ENCODE measurements at regions not wholly inside any gene's neighbourhood (a gene's known extent, or its start where the extent isn't known, plus 50 kb on each side); places are given as distances from the start of the nearest gene placed in this dataset.

DNA sequence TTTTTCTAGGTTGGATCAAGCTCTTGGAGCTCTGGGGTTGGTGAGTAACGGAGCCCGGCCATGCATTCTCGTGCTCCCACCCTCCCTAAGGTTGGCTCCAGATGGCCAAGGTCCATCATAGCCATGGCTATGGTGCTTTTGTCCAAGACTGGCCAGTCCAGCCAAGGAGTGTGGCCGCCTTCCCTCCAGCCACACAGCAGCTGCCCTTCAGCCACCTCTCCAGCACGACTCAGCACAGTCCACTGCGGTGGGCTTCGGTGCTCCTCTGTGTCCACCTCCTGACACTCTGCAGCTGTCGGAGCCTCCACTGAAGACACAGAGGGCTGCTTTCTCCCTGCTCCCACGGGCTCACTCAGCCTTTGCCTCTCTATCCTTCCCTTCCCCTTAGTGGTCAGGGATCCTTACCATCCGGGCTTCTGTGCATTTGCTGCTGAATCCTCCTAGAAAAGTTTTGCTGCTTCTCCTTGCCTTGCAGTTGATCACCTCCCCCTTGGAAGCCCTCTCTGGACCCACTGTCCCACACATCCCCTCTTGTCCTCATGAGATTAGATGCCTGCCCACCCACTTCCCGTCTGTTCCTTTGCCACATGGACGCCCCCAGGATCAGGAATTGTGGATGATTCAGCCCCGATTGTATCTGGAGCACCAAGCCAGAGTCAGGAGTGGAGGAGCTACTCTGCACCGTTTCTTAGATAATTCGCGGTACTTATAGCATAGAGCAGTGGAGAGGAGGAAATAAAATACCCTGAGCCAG is 177.1 kb upstream of the COPS8 start:
- no peak overlapping the region for H3K9ac ChIP-seq (ENCODE audit: low read length)
- H3K27me3 ChIP-seq (ENCODE audit: control insufficient read depth, insufficient read depth, low read length) = no peaks in the 10 kb centered on the region

DNA sequence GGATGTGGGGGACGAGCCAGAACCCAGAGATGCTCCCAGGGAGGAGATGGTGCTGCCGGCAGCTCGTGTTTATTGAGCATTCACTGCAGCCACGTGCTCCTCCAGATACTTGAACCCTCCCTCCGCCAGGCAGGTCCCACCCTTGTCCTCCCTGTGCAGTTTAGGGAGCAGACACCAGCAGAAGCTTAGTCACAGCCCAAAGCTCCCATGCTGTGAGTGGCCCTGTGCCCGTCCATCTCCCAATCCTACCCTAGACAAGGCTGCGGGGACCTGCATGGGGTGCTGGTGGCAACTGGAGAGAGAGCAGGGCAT is 176.5 kb upstream of the COPS8 start:
- Histone ChIP-seq H3K36me3 (ENCODE audit: control insufficient read depth, low read depth, low read length) (no peaks in the 10 kb centered on the region), H3K27ac (ENCODE audit: low read length) (no peak overlapping the region), H3K9ac (ENCODE audit: low read length) (no peak overlapping the region), H3K9me3 (ENCODE audit: control insufficient read depth, low read depth, low read length) (no peaks in the 10 kb centered on the region), H3K27me3 (ENCODE audit: control insufficient read depth, insufficient read depth, low read length) (no peaks in the 10 kb centered on the region), H3K4me1 (ENCODE audit: control insufficient read depth, low read depth, low read length) (no peaks in the 10 kb centered on the region), H3K4me3 (ENCODE audit: low read length) (no peak overlapping the region)

More for the DNA sequence above, 177.1 kb upstream of the COPS8 start:
- Histone ChIP-seq H3K36me3 (ENCODE audit: control insufficient read depth, low read depth, low read length) (no peaks in the 10 kb centered on the region), H3K4me3 (ENCODE audit: low read length) (no peak overlapping the region), H3K9me3 (ENCODE audit: control insufficient read depth, low read depth, low read length) (no peaks in the 10 kb centered on the region), H3K27ac (ENCODE audit: low read length) (no peak overlapping the region), H3K4me1 (ENCODE audit: control insufficient read depth, low read depth, low read length) (no peaks in the 10 kb centered on the region)

GRCh38 chr2:236909802-236910201 is 175.9 kb upstream of the COPS8 start:
- no peak overlapping the region for H3K4me3 ChIP-seq (ENCODE audit: low read length)
- H3K27ac ChIP-seq (ENCODE audit: low read length) = no peak overlapping the region
- no peak overlapping the region for H3K9ac ChIP-seq (ENCODE audit: low read length)
- no peaks in the 10 kb centered on the region for H3K9me3 ChIP-seq (ENCODE audit: control insufficient read depth, low read depth, low read length)
- H3K36me3 ChIP-seq (ENCODE audit: control insufficient read depth, low read depth, low read length) = no peaks in the 10 kb centered on the region
- H3K4me1 ChIP-seq (ENCODE audit: control insufficient read depth, low read depth, low read length) = no peaks in the 10 kb centered on the region
- H3K27me3 ChIP-seq (ENCODE audit: control insufficient read depth, insufficient read depth, low read length) = no peaks in the 10 kb centered on the region

GRCh38 chr2:236910781-236911495 is 174.8 kb upstream of the COPS8 start:
- no peak overlapping the region for H3K27ac ChIP-seq (ENCODE audit: low read length)
- H3K27me3 ChIP-seq (ENCODE audit: control insufficient read depth, insufficient read depth, low read length) = no peaks in the 10 kb centered on the region
- H3K4me1 ChIP-seq (ENCODE audit: control insufficient read depth, low read depth, low read length) = no peaks in the 10 kb centered on the region
- H3K9me3 ChIP-seq (ENCODE audit: control insufficient read depth, low read depth, low read length) = no peaks in the 10 kb centered on the region
- H3K9ac ChIP-seq (ENCODE audit: low read length) = no peak overlapping the region
- H3K4me3 ChIP-seq (ENCODE audit: low read length) = no peak overlapping the region
- no peaks in the 10 kb centered on the region for H3K36me3 ChIP-seq (ENCODE audit: control insufficient read depth, low read depth, low read length)

DNA sequence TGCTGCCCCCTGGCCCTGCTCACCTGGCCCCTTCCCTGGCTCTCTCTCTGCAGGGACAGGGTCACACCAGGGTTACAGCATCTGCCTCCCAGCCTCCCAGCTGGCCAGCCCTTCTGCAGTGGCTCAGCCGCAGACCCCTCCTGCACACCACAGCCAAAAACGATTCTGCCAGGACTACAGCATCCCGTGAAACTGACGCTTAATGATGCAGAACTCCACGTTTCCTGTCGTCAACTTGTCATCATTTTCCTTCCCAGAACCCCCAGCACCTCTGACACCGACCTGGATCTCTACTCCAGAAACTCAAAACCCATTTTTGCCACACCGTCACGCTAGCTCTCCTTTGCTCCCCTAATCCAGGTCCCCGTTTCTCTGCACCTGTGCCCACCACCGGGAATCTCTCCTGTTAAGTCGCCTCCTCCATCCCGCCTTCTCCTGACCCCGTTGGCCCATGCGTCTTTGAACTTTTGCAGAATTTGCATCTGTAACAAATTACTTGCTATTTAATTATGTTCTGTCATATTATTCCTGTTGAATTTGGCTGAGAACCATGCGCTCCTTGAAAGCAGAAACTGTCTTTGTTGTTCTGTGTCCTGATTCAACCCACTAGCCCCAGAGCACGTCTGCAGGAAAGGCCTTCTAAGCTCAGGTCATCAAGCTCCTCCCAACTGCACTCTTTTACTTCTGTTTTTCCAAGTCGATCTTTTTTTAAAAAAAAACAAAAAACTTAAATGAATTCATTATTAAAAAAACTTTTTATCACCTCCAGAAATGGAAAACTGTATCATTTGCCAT is 173.2 kb upstream of the COPS8 start:
- Histone ChIP-seq H3K4me1 (ENCODE audit: control insufficient read depth, low read depth, low read length) (no peaks in the 10 kb centered on the region), H3K9me3 (ENCODE audit: control insufficient read depth, low read depth, low read length) (no peaks in the 10 kb centered on the region), H3K36me3 (ENCODE audit: control insufficient read depth, low read depth, low read length) (no peaks in the 10 kb centered on the region), H3K27me3 (ENCODE audit: control insufficient read depth, insufficient read depth, low read length) (no peaks in the 10 kb centered on the region), H3K27ac (ENCODE audit: low read length) (no peak overlapping the region), H3K9ac (ENCODE audit: low read length) (no peak overlapping the region), H3K4me3 (ENCODE audit: low read length) (no peak overlapping the region)

GRCh38 chr2:236915186-236915585 is 170.5 kb upstream of the COPS8 start:
- no peaks in the 10 kb centered on the region for H3K4me1 ChIP-seq (ENCODE audit: control insufficient read depth, low read depth, low read length)
- no peaks in the 10 kb centered on the region for H3K9me3 ChIP-seq (ENCODE audit: control insufficient read depth, low read depth, low read length)
- H3K27ac ChIP-seq (ENCODE audit: low read length) = no peak overlapping the region
- H3K9ac ChIP-seq (ENCODE audit: low read length) = no peak overlapping the region
- H3K36me3 ChIP-seq (ENCODE audit: control insufficient read depth, low read depth, low read length) = no peaks in the 10 kb centered on the region
- H3K4me3 ChIP-seq (ENCODE audit: low read length) = no peak overlapping the region
- no peaks in the 10 kb centered on the region for H3K27me3 ChIP-seq (ENCODE audit: control insufficient read depth, insufficient read depth, low read length)

- H3K9me3 ChIP-seq (ENCODE audit: control insufficient read depth, low read depth, low read length) = no peaks in the 10 kb centered on the region
- no peaks in the 10 kb centered on the region for H3K4me1 ChIP-seq (ENCODE audit: control insufficient read depth, low read depth, low read length)
- H3K9ac ChIP-seq (ENCODE audit: low read length) = no peak overlapping the region
- no peak overlapping the region for H3K4me3 ChIP-seq (ENCODE audit: low read length)
- no peaks in the 10 kb centered on the region for H3K27me3 ChIP-seq (ENCODE audit: control insufficient read depth, insufficient read depth, low read length)
- no peaks in the 10 kb centered on the region for H3K36me3 ChIP-seq (ENCODE audit: control insufficient read depth, low read depth, low read length)
- no peak overlapping the region for H3K27ac ChIP-seq (ENCODE audit: low read length)
These were observed 170.0 kb upstream of the COPS8 start for GRCh38 chr2:236915726-236916125.

DNA sequence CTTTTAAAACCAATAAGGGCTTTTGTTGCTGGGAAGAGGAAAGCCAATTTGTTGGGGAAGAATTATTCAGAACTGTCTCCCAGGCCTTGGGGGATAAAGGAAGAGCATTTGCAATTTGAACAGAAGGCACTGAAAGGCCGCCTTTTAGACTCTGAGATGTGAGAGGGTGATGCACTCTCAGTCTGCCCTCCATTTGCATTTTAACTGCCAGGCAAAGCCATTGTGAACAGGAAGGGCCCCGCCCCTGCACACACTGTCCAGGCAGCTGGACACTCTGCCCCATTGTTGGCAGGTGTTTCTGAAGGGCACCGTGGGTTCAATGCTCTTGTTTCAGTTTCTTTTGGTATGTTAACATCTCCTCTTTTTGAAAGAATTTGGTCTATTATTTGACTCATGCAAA is 169.5 kb upstream of the COPS8 start:
- no peaks in the 10 kb centered on the region for H3K36me3 ChIP-seq (ENCODE audit: control insufficient read depth, low read depth, low read length)
- H3K4me1 ChIP-seq (ENCODE audit: control insufficient read depth, low read depth, low read length) = no peaks in the 10 kb centered on the region
- no peaks in the 10 kb centered on the region for H3K9me3 ChIP-seq (ENCODE audit: control insufficient read depth, low read depth, low read length)
- H3K9ac ChIP-seq (ENCODE audit: low read length) = no peak overlapping the region
- no peaks in the 10 kb centered on the region for H3K27me3 ChIP-seq (ENCODE audit: control insufficient read depth, insufficient read depth, low read length)
- no peak overlapping the region for H3K27ac ChIP-seq (ENCODE audit: low read length)
- H3K4me3 ChIP-seq (ENCODE audit: low read length) = no peak overlapping the region

- Histone ChIP-seq H3K4me3 (ENCODE audit: low read length) (no peak overlapping the region), H3K9me3 (ENCODE audit: control insufficient read depth, low read depth, low read length) (no peaks in the 10 kb centered on the region), H3K9ac (ENCODE audit: low read length) (no peak overlapping the region), H3K27me3 (ENCODE audit: control insufficient read depth, insufficient read depth, low read length) (no peaks in the 10 kb centered on the region), H3K36me3 (ENCODE audit: control insufficient read depth, low read depth, low read length) (no peaks in the 10 kb centered on the region), H3K4me1 (ENCODE audit: control insufficient read depth, low read depth, low read length) (no peaks in the 10 kb centered on the region), H3K27ac (ENCODE audit: low read length) (no peak overlapping the region)
These were observed 169.0 kb upstream of the COPS8 start for GRCh38 chr2:236916651-236917050.

DNA sequence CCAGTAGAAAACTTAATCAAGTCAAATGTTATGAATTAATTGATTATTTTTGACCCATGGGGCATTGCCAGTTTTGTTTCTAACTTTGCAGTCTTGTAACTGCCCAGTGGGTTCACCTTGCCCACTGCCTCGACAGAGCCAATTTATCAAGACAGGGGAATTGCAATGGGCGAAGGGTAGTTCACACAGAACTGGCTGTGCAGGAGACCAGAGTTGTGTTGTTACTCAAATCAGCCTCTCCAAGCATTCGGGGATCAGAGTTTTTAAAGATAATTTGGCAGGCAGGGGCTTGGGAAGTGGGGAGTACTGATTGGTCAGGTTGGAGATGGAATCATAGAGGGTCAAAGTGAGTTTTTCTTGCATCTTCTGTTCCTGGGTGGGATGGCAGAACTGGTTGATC is 168.5 kb upstream of the COPS8 start:
- no peaks in the 10 kb centered on the region for H3K27me3 ChIP-seq (ENCODE audit: control insufficient read depth, insufficient read depth, low read length)
- H3K27ac ChIP-seq (ENCODE audit: low read length) = no peak overlapping the region
- no peak overlapping the region for H3K9ac ChIP-seq (ENCODE audit: low read length)
- no peaks in the 10 kb centered on the region for H3K4me1 ChIP-seq (ENCODE audit: control insufficient read depth, low read depth, low read length)
- no peaks in the 10 kb centered on the region for H3K9me3 ChIP-seq (ENCODE audit: control insufficient read depth, low read depth, low read length)
- no peaks in the 10 kb centered on the region for H3K36me3 ChIP-seq (ENCODE audit: control insufficient read depth, low read depth, low read length)
- H3K4me3 ChIP-seq (ENCODE audit: low read length) = no peak overlapping the region

- Histone ChIP-seq H3K9ac (ENCODE audit: low read length) (no peak overlapping the region), H3K27ac (ENCODE audit: low read length) (no peak overlapping the region), H3K27me3 (ENCODE audit: control insufficient read depth, insufficient read depth, low read length) (no peaks in the 10 kb centered on the region), H3K36me3 (ENCODE audit: control insufficient read depth, low read depth, low read length) (no peaks in the 10 kb centered on the region), H3K9me3 (ENCODE audit: control insufficient read depth, low read depth, low read length) (no peaks in the 10 kb centered on the region), H3K4me1 (ENCODE audit: control insufficient read depth, low read depth, low read length) (no peaks in the 10 kb centered on the region), H3K4me3 (ENCODE audit: low read length) (no peak overlapping the region)
These were observed 167.1 kb upstream of the COPS8 start for GRCh38 chr2:236918545-236918944.
